ENCODE measurements at regions not wholly inside any gene's neighbourhood (a gene's known extent, or its start where the extent isn't known, plus 50 kb on each side); places are given as distances from the start of the nearest gene placed in this dataset.
A peak's percentile ranks its signal among the peaks of the same experiment; 100 is the strongest.

DNA sequence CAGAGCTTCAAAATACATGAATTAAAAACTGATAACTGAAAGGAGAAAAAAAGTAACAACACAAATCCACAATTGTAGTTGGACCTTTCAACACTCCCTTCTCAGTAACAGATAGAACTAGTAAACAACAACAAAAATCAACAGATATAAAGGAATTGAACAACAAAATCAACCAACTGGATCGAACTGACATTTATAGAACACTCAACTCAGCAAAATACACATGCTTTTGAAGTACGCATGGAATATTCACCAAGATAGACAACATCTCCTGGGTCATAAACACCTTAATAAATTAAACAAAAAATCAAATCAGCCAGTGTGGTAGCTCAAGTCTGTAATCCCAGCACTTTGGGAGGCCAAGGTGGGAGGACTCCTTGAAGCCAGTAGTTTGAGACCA, 63.3 kb downstream of the ILRUN start:
- H3K27ac ChIP-seq, result no peak overlapping the region
- no peak for TF ChIP-seq ZFX (IDR thresholded peaks at IDR 0.05)
- TF ChIP-seq, protein P1, sequence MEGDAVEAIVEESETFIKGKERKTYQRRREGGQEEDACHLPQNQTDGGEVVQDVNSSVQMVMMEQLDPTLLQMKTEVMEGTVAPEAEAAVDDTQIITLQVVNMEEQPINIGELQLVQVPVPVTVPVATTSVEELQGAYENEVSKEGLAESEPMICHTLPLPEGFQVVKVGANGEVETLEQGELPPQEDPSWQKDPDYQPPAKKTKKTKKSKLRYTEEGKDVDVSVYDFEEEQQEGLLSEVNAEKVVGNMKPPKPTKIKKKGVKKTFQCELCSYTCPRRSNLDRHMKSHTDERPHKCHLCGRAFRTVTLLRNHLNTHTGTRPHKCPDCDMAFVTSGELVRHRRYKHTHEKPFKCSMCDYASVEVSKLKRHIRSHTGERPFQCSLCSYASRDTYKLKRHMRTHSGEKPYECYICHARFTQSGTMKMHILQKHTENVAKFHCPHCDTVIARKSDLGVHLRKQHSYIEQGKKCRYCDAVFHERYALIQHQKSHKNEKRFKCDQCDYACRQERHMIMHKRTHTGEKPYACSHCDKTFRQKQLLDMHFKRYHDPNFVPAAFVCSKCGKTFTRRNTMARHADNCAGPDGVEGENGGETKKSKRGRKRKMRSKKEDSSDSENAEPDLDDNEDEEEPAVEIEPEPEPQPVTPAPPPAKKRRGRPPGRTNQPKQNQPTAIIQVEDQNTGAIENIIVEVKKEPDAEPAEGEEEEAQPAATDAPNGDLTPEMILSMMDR (conservative IDR thresholded peaks at IDR 0.05), result no peak

DNA sequence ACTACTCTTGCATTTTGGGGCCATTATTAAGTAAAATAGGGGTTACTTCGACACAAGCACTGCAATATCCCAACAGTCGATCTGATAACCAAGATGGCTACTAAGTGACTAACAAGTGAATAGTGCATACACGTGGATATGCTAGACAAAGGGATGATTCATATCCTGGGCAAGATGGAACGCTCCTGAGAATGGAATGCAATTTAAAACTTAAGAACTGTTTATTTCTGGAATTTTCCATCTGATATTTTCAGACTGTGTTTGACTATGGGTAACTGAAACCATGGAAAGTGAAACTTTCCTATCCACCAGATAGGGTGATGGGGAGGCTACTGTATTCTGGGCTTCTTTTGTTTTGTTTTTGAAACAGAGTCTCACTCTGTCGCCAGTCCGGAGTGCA, 66.5 kb downstream of the ILRUN start:
- H3K27ac ChIP-seq, result no peak overlapping the region
- no peak for TF ChIP-seq ZFX (IDR thresholded peaks at IDR 0.05)
- TF ChIP-seq, protein P1 (conservative IDR thresholded peaks at IDR 0.05), result no peak

DNA sequence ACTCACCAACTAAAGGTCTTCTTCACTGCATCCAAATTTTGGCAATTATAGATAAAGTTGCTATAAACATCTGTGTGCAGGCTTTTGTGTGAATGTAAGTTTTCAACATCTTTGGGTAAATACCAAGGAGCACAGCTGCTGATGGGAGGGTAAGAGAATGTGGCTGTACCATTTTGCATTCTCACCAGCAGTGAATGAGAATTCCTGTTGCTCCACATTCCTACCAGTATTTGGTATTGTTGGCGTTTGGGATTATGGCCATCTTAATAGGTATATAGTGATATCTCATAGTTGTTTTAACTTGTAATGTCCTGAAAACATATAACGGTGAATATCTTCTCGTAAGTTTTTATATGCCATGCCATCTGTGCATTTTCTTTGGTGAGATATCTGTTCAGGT, 69.3 kb downstream of the ILRUN start:
- TF ChIP-seq, protein P1 (conservative IDR thresholded peaks at IDR 0.05), result no peak
- no peak for TF ChIP-seq ZFX (IDR thresholded peaks at IDR 0.05)
- H3K27ac ChIP-seq, result no peak overlapping the region

DNA sequence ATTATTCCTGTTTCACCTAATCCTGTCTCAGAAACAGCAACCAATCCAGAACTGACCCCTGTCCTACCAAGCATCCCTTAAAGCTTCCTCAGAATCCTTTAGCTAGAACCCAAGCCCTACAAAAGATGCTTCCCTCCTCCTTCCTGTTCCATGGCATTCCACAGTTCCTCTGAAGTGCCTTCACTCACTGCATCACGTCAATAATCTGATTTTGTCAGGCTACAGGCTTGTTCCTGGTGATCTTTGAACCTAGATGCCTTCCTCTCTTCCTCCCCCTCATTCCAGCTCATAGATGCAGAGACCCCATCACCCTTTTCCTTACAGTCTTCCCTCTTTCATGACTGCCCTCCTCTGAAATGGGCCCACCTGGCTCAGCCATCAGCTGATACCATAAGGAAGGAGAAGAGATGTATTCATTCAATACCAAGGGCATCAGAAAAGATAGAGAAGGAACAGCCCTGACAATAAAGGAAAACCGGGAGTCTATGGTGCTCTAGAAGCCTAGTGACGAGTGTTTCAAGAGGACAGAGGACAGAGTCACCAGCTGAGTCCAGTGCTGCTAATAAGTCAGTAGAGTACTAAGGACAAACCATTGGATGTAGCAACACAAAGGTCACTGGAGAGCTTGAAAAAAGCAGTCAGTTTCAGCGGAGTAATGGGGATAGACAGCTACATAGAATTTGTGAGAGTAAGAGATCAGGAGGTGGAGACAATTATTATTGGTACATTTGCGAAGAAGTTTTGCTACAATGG, 62.5 kb upstream of the SPDEF start:
- H3K27ac ChIP-seq, result no peak overlapping the region
- TF ChIP-seq, protein P1 (conservative IDR thresholded peaks at IDR 0.05), result no peak
- no peak for TF ChIP-seq ZFX (IDR thresholded peaks at IDR 0.05)

DNA sequence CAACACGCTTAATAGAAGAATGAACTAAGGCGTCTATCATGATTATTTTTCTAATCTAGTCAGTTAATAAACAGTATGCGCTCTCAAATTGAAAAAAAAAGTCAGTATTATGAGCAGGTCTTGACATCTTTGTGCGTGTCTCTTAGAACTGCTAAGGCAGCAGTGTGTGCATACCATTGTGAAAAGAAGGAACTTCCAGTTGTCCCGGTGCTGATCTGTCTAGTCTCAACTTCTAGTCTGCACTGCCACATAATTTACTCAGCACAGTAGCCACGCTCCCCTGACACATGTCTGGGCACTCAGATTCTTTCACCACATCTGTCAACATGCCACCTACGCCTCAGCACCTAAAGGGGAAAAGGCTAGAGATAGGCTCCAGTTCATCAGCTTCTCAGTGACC, 61.1 kb upstream of the SPDEF start:
- no peak overlapping the region for H3K27ac ChIP-seq
- no peak for TF ChIP-seq ZFX (IDR thresholded peaks at IDR 0.05)
- TF ChIP-seq, protein P1 (conservative IDR thresholded peaks at IDR 0.05), result no peak

DNA sequence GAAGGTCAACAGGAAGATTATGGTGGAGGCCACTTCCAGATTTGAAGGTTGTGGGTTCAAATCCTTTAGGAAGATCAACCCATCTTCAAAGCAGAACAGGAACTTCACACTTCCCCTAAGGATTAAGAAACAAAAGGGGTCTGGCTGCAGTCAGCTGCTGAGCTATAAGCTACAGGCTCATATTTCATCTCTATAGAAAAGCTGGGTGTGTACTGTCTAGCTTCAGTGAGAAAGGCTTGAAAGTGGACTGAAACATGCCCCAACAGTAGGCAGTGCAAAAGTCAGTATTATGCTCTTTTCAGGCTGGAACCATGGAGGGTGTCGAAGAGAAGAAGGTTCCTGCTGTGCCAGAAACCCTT, 60.1 kb upstream of the SPDEF start:
- H3K27ac ChIP-seq, result no peak overlapping the region

DNA sequence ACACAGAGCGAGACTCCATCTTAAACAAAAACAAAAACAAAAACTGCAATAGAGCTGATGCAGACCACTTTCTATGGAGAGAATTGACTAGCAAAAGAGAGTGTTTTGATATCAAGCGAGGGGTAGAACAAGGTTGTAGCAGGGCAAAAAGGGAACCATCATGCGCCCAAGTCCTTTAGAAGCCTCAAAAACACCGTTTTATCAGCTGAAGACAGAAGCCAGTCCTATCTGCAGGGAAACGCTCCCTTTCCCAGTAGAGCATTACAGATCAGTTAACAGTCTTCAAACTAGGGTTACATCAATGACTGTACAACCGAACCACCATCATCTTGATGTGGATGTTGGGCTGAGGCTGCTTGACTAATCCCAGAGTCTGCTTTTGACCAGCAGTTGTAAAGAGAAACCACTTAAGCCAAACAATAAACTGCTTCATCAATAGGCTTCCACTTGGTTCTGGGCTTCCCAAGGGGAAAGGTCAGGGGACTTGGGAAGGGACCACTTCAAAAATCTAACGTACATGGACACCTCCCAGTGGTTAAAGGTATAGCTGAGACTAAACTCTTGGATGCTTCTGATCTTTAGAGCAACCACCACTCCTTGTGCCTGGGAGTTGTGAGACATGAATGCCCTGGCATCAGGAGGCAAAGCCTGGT, 59.6 kb upstream of the SPDEF start:
- TF ChIP-seq, protein P1 (conservative IDR thresholded peaks at IDR 0.05), result no peak
- peak; percentile 31; the same call in 1 of the 2 replicates for TF ChIP-seq ZFX (IDR thresholded peaks at IDR 0.05)
- no peak overlapping the region for H3K27ac ChIP-seq

More for the DNA sequence above, 60.1 kb upstream of the SPDEF start:
- TF ChIP-seq, protein P1 (conservative IDR thresholded peaks at IDR 0.05), result no peak
- TF ChIP-seq ZFX (IDR thresholded peaks at IDR 0.05), result no peak; the same call in 1 of the 2 replicates
